Peyer's patch (tissue), 4 donors: ENCODE measurements at regions not wholly inside any gene's neighbourhood (a gene's known extent, or its start where the extent isn't known, plus 50 kb on each side); places are given as distances from the start of the nearest gene placed in this dataset.

Experiments
- CTCF ChIP-seq, 6 experiments: fragments of 450-650 bp in 4 of 6; fragments of 200-600 bp in 2 of 6; sonication (generic) in 1 of 6; IDR thresholded peaks; one replicate each; pipeline ENCODE4 v1.5.1; 2017 to 2019; ENCODE audit warnings: antibody characterized with exemption in 6 of 6, mild to moderate bottlenecking in 3 of 6, moderate library complexity in 1 of 6
- POLR2A ChIP-seq, 2 donors: fragments of 450-650 bp; IDR thresholded peaks; one replicate each; pipeline ENCODE4 v1.5.1; 2017; ENCODE audit warnings: antibody characterized with exemption in 2 of 2, mild to moderate bottlenecking in 2 of 2, moderate library complexity in 2 of 2

- TF ChIP-seq CTCF (IDR thresholded peaks at IDR 0.05) (no peak), POLR2A (IDR thresholded peaks at IDR 0.05) (no peak)
Observed at GRCh38 chr15:55008421-55008820, 188.3 kb downstream of the RSL24D1 start.
